NCI-H510A treated with DMSO at 0.1 percent for 48 hours (cell line): ENCODE measurements at regions not wholly inside any gene's neighbourhood (a gene's known extent, or its start where the extent isn't known, plus 50 kb on each side); places are given as distances from the start of the nearest gene placed in this dataset.
A peak's percentile ranks its signal among the peaks of the same experiment; 100 is the strongest.

Source experiments
- DNase-seq: peaks from one replicate; lab custom pipeline; 2025; lab: John Stamatoyannopoulos, UW

- DNase-seq, result peak; percentile 25
Measured at GRCh38 chr12:78406828-78407227, 457.7 kb upstream of the SYT1 start.

DNA sequence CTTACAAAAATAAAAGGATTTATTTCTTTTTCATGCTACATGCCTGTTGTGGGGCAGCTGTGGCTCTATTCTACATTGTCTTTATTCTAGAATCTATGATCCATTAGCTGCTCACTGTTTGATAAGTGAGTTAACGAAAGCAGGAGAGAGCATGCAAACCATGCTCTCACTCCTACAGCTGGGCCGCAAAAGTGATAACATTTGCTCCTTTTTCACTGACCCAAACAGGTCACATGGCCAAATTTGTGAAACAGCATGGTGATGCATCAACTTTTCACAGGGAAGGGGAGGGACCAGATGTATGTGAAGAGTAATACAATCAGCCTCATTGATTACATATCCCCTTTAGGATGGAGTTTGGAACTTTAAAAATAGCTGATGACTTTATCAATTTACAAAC, 456.9 kb upstream of the SYT1 start:
- no peak for DNase-seq

DNA sequence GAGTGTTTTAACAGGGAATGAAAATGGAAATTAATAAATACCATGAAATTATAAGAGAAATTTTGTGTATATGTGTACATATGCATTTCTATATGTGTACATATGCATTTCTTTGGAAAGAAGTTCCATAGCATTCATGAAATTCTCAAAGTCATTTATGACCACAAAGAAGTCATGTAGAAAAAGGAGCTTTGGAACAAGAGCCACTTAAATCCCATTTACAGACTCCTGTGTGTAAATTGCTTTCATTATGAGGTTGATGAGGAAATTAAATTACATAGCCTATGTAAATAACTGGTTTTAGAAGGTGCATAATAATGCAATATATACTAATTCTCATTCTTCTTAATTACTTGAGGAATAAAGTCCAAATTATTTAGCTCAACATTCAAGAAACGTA, 450.5 kb upstream of the SYT1 start:
- DNase-seq, result no peak

- DNase-seq, result no peak
Measured at GRCh38 chr12:78418919-78419318, 445.7 kb upstream of the SYT1 start.

DNA sequence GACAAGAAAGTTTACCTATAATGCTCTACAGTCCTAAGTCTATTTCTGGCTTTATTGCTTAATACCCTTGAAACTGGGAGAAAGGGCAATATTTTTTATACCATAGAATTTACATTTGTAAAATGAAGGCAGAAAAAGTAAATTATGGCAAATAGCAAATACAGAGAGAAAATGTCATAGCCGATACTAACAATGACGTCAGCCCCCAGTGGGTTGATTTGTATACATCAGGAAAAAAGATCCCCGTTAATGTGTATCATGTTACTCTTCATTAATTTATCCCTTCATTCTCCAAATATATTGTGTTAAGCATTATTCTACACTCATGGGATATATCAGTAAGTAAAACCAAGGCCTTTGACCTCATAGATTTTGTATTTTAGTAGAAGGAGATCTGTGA, 445.1 kb upstream of the SYT1 start:
- DNase-seq, result no peak

GRCh38 chr12:78420991-78421390, 443.6 kb upstream of the SYT1 start:
- DNase-seq, result no peak

GRCh38 chr12:78430551-78430950, 434.0 kb upstream of the SYT1 start:
- DNase-seq, result no peak

GRCh38 chr12:78431931-78432330, 432.6 kb upstream of the SYT1 start:
- no peak for DNase-seq

- DNase-seq, result no peak
Measured at GRCh38 chr12:78439666-78440065, 424.9 kb upstream of the SYT1 start.

DNA sequence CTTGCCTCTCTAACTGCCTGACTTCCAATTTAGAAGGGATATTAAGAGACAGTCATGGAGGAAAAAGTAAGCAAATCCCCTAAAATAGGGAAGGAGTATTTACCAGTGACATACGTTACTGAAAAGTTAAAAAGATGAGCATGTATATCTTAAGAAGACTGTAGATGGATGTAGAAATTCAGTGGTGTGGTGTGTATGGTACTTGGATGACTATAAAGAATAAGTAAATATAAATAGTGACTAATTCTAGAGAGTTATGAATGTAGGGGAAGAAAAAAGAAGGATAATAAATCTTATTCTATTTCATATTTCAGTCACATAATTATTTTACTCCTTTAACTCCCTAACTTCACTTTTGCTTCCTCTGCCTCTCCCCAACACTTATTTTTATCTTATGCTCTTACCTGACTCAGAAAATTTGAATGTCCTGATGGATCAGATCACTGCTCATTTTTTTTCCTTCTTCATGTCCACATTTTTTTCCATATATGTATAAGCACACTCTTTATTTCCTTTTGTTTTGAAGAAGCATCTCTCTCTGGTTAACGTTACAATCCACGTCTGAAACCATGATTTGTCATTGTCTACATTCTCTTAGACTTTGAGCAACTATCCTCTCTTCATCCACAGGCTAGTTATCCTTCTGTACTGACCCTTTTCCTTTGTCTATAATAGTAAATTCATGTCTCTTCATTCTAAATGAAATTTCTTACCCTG, 422.7 kb upstream of the SYT1 start:
- DNase-seq, result no peak

GRCh38 chr12:78442454-78442801, 422.1 kb upstream of the SYT1 start:
- DNase-seq, result no peak

- no peak for DNase-seq
Measured at GRCh38 chr12:78446555-78446954, 418.0 kb upstream of the SYT1 start.

GRCh38 chr12:78447373-78447772, 417.2 kb upstream of the SYT1 start:
- DNase-seq, result no peak

DNA sequence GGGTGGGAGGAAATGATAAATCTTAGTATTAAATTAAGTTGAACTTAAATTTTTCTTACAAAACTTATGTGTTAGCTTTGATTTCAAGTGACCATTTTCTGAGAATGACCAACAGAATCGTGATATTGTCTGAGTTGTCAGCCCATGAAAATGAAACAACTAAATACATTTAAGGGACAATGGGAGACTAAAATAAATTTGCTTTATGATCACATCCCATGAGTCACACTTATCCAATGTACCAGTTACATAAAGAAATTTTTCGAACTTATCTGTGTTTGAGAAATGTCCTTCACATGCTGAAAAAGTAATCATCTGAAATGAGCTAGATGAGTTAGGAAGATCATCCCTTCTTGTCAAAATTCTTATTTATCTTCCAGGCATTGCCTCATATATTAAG, 415.9 kb upstream of the SYT1 start:
- DNase-seq, result no peak

- DNase-seq, result no peak
Measured at GRCh38 chr12:78455991-78456390, 408.6 kb upstream of the SYT1 start.

- no peak for DNase-seq
Measured at GRCh38 chr12:78457938-78458337, 406.6 kb upstream of the SYT1 start.

DNA sequence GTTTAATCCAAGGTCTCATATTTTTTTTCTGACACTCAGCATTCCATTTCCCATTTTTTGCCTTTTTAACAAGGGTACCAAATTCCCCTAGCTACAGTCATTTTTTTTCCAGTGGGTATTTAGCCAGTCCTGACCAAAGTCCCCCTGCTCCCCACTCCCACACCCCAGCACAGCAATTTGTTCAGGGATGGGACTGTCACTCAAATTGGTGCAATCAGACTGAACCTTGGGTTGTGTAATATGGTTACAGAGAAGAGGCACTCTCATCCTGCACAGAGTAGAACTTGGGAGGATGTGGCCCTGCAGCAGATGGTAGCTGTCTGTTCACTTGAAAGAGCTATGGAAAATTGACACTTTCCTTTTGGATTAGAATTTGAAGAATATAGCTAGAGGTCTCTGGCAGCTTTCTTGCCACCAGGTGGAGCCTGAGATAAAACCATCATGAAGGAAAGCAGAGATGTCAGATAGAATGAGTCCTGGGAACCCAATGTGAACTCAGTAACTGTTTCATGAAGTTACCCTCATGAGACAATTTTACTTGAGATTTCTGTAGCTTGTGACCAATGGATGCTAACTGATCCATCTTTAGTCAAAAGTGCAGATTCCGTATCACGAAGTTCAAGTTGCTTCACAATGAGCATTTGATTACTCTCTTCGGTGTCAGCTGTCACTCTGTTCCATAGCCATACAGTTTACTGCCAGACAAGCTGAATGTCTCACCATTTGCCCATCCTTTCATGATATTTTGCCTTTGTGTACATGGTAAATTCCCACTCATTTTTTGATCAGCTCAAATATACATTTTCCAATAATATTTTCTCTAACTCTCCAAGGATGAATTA, 394.0 kb upstream of the SYT1 start:
- DNase-seq, result peak; percentile 58

- no peak for DNase-seq
Measured at GRCh38 chr12:78473136-78473535, 391.4 kb upstream of the SYT1 start.

DNA sequence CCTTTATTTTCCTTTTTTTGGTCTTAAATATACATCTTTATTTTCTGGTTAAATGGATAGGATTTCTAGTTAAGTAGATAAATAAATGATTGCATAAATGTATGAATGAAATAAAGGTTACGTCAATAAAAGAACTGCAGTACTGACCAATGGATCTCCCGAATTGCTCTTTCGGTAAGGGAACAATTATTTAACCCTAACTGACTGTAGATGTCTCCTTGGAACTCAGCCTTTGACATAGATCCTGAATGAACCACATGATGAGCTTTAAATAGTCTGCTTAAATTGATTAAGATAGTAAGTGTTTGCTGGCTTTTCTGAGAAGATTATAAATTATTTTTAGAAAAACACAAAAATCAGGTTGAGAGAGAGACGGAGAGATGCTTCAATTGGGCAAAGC, 391.0 kb upstream of the SYT1 start:
- DNase-seq, result no peak

GRCh38 chr12:78483767-78484315, 380.7 kb upstream of the SYT1 start:
- peak; percentile 89 for DNase-seq

DNA sequence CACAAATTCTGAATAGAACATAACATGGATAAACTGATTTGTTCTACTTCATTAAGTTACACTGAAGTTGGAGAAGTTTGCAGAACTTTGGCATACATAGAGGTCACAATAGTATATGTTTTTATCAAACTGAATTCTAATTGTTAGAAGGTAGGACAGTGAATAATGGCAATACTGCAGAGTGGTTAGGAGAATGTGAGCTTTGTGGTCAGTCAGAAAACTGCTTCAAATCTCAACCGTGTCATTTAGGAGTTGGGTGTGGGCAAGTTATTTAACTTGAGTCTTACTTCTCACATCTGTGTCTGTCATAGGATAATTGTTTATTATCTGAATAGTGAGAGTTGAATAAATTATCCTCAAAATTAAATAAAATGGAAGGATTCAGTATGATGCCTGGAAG, 374.6 kb upstream of the SYT1 start:
- DNase-seq, result no peak

GRCh38 chr12:78490861-78491260, 373.7 kb upstream of the SYT1 start:
- DNase-seq, result no peak

GRCh38 chr12:78494911-78495310, 369.7 kb upstream of the SYT1 start:
- DNase-seq, result no peak
